Erythroblast (primary cell): ENCODE measurements at regions not wholly inside any gene's neighbourhood (a gene's known extent, or its start where the extent isn't known, plus 50 kb on each side); places are given as distances from the start of the nearest gene placed in this dataset.
"Not testable (repeated sequence)": the region's sequence is repeated elsewhere in the genome, so short reads cannot be mapped to it uniquely, and the experiment has no call there.

ENCODE experiments used
- GATA1 ChIP-seq: IDR thresholded peaks from 2 replicates; pipeline ENCODE4 v1.6.1; 2011; ENCODE audit warnings: low read depth, mild to moderate bottlenecking, control low read depth, low read length, moderate library complexity
- POLR2A ChIP-seq: IDR thresholded peaks from 2 replicates; pipeline ENCODE4 v1.6.1; 2011; ENCODE audit warnings: mild to moderate bottlenecking, low read length

GRCh38 chr3:73152571-73152970 is 91.1 kb downstream of the EBLN2 start:
- not testable (repeated sequence) for TF ChIP-seq POLR2A, GATA1
